HL-60 (cell line): ENCODE measurements at regions not wholly inside any gene's neighbourhood (a gene's known extent, or its start where the extent isn't known, plus 50 kb on each side); places are given as distances from the start of the nearest gene placed in this dataset.

Experiments
- DNase-seq, 2 experiments: peaks; one replicate each; pipeline ENCODE4 v3.0.0-alpha.2; 2010 to 2020; ENCODE audit warnings: low read depth in 1 of 2, low spot score in 1 of 2
- H3K27ac ChIP-seq: fragments of 250-450 bp; sonication (Bioruptor Pico); replicated peaks from 2 replicates; pipeline ENCODE4 v1.5.1; 2020; ENCODE audit warnings: mild to moderate bottlenecking, moderate library complexity
- H3K27me3 ChIP-seq: fragments of 250-450 bp; sonication (Bioruptor Pico); 2 replicates; pipeline ENCODE4 v1.5.1; 2021; ENCODE audit warnings: mild to moderate bottlenecking, moderate library complexity; ENCODE audit not compliant: insufficient read depth, poor library complexity, severe bottlenecking
- H3K4me3 ChIP-seq: replicated peaks from 2 replicates; pipeline ENCODE4 v1.5.1; 2011; ENCODE audit warnings: mild to moderate bottlenecking, control low read depth, low read length; ENCODE audit not compliant: insufficient read depth
- GABPA ChIP-seq: IDR thresholded peaks from 2 replicates; pipeline ENCODE4 v1.6.1; 2012; ENCODE audit warnings: low read depth
- POLR2AphosphoS5 ChIP-seq: IDR thresholded peaks from 2 replicates; pipeline ENCODE4 v1.6.1; 2012; ENCODE audit warnings: low read depth
- SPI1 ChIP-seq: IDR thresholded peaks from 2 replicates; pipeline ENCODE4 v1.6.1; 2012; ENCODE audit warnings: low read depth, mild to moderate bottlenecking, borderline replicate concordance
- TF ChIP-seq, protein P1 (sequence below): IDR thresholded peaks from 2 replicates; pipeline ENCODE4 v1.6.1; 2012; ENCODE audit warnings: low read depth; ENCODE audit not compliant: insufficient replicate concordance
- TF ChIP-seq, protein P2 (sequence below): IDR thresholded peaks from one replicate; pipeline ENCODE4 v1.5.1; 2011; ENCODE audit warnings: low read length, control low read depth, inconsistent platforms; ENCODE audit not compliant: insufficient read depth

DNA sequence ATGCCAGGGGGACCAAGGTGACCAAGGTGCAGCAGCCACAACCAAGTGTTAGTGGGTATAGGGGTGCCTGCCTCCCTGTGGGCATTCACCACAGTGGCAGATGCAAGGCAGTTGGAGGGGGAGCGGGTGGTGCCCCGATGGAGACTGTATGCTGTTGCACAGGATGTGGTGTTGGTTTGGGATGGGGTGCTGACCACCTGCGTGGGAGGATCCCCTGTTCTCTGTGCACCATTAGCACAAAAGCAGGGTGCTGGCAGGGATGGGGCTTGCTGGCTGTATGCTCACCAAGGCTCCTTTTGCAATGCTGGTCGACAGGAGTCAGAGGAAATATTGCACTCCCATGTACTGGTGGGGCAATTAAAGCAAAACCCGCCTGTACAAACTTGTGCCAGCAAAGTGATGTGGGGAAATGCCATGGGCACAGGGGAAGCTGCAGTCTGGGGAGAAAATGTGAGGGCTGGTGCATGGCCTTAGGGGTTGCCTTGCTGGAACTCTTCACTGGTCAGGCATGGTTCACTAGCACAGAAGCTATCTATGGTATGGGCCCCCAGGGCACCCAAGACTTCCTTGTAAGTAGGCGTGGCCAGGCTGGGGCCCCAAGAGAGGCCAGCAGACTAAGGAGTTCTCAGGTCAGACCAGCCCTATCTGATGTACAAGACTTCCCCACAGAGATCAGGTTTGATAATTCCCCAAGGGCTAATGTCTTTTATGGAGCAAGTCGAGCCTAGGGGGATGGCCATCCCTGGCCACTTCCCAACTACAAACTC, 51.9 kb upstream of the GNAT3 start:
- peak; percentile 11 to 64 for DNase-seq
- TF ChIP-seq SPI1, result peak; percentile 13; the same call in 1 of the 2 replicates
- TF ChIP-seq, protein P1, sequence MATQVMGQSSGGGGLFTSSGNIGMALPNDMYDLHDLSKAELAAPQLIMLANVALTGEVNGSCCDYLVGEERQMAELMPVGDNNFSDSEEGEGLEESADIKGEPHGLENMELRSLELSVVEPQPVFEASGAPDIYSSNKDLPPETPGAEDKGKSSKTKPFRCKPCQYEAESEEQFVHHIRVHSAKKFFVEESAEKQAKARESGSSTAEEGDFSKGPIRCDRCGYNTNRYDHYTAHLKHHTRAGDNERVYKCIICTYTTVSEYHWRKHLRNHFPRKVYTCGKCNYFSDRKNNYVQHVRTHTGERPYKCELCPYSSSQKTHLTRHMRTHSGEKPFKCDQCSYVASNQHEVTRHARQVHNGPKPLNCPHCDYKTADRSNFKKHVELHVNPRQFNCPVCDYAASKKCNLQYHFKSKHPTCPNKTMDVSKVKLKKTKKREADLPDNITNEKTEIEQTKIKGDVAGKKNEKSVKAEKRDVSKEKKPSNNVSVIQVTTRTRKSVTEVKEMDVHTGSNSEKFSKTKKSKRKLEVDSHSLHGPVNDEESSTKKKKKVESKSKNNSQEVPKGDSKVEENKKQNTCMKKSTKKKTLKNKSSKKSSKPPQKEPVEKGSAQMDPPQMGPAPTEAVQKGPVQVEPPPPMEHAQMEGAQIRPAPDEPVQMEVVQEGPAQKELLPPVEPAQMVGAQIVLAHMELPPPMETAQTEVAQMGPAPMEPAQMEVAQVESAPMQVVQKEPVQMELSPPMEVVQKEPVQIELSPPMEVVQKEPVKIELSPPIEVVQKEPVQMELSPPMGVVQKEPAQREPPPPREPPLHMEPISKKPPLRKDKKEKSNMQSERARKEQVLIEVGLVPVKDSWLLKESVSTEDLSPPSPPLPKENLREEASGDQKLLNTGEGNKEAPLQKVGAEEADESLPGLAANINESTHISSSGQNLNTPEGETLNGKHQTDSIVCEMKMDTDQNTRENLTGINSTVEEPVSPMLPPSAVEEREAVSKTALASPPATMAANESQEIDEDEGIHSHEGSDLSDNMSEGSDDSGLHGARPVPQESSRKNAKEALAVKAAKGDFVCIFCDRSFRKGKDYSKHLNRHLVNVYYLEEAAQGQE, result peak; percentile 16
- TF ChIP-seq, protein P2, sequence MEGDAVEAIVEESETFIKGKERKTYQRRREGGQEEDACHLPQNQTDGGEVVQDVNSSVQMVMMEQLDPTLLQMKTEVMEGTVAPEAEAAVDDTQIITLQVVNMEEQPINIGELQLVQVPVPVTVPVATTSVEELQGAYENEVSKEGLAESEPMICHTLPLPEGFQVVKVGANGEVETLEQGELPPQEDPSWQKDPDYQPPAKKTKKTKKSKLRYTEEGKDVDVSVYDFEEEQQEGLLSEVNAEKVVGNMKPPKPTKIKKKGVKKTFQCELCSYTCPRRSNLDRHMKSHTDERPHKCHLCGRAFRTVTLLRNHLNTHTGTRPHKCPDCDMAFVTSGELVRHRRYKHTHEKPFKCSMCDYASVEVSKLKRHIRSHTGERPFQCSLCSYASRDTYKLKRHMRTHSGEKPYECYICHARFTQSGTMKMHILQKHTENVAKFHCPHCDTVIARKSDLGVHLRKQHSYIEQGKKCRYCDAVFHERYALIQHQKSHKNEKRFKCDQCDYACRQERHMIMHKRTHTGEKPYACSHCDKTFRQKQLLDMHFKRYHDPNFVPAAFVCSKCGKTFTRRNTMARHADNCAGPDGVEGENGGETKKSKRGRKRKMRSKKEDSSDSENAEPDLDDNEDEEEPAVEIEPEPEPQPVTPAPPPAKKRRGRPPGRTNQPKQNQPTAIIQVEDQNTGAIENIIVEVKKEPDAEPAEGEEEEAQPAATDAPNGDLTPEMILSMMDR, result no peak
- peak; percentile 96 for TF ChIP-seq POLR2AphosphoS5
- Histone ChIP-seq H3K4me3 (no peak overlapping the region), H3K27ac (no peak overlapping the region), H3K27me3 (no peaks in the 10 kb centered on the region)

DNA sequence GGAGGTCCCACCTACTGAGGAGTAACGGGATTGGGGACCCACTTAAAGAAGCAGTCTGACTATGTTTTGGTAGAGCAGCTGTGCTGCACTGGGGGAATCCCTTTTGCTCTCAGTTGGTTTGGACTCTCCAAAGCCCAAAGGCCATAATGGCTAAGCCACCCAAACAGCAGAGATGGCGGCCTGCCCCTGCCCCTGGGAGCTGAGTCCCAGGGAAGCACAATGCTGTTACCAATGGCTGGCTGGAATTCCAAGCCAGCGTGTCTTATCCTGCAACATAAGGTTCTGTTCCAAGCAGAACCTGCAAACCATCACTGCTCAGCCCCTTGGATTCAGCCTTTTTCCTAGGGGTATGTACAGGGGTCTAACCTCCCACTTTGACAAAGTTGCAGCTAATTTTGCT, 53.7 kb upstream of the GNAT3 start:
- DNase-seq, result no peak
- TF ChIP-seq, protein P2, result no peak
- TF ChIP-seq, protein P1, result no peak
- no peak for TF ChIP-seq POLR2AphosphoS5
- no peak overlapping the region for H3K4me3 ChIP-seq
- no peak overlapping the region for H3K27ac ChIP-seq
- no peaks in the 10 kb centered on the region for H3K27me3 ChIP-seq

DNA sequence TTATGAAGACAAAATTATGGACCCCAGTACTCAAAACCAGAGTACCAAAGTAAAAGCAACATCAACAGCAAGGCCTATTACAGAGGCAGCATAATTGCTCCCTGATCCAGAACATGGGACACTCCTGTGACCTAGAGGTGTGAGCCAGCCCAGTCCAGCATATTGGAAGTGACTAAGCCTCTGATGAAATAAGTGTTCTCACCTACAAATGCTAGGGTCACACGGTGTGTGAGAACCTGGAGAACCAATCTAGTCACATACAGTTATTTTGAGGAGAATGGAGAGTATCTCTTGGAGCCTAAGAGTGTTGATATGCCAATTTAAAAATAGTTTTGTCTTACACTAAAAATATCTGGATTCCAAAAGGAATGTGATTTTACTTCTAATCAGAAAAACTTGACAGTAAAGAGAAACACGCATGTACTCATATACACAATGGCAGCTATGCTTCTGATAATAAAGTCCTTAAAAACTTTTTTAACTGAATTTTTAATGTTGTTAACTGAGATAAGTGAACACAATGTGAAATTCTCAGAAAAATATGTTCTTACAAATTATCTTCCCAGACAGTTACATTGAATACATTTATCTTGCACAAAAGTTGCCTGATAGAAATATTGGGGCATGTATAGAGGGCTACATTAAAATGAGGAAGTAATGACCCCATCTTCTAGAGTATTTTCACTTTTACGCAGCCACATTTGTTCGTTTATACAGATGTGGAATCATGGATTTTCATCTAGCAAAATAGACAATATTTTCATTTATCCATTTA, 56.8 kb upstream of the CD36 start:
- Histone ChIP-seq H3K27ac (no peak overlapping the region), H3K27me3 (no peaks in the 10 kb centered on the region), H3K4me3 (no peak overlapping the region)
- TF ChIP-seq POLR2AphosphoS5 (no peak), GABPA (no peak), SPI1 (no peak)
- TF ChIP-seq, protein P1, result no peak
- TF ChIP-seq, protein P2, result no peak
- no peak for DNase-seq
